ENCODE measurements at regions not wholly inside any gene's neighbourhood (a gene's known extent, or its start where the extent isn't known, plus 50 kb on each side); places are given as distances from the start of the nearest gene placed in this dataset.

- no peaks in the 10 kb centered on the region for H3K9me3 ChIP-seq (replicated peaks; ENCODE audit: control insufficient read depth, insufficient read depth, low read length)
- in situ Hi-C loops (cut with MboI) (no loop called here), intact Hi-C loops (cut with micrococcal nuclease; ENCODE audit: unreplicated experiment) (no loop called here)
- no peaks in the 10 kb centered on the region; a peak in 2 of 4 replicates for H3K27me3 ChIP-seq (replicated peaks in 1 of 2; ENCODE audit: control insufficient read depth in 2 of 2, insufficient read depth in 2 of 2, low read length in 1 of 2)
- TF ChIP-seq CHD1 (IDR thresholded peaks at IDR 0.05; ENCODE audit: low read depth, low read length): no peak
- TF ChIP-seq RCOR1 (conservative IDR thresholded peaks at IDR 0.05; ENCODE audit: low read depth, low read length): no peak
- TF ChIP-seq ZZZ3 (IDR thresholded peaks at IDR 0.05; ENCODE audit: control insufficient read depth, insufficient read length, low read depth): no peak
- TF ChIP-seq POLR2AphosphoS2 (IDR thresholded peaks at IDR 0.05; ENCODE audit: low read depth, low read length): no peak
- TF ChIP-seq ZNF687 (IDR thresholded peaks at IDR 0.05): no peak
- TF ChIP-seq ZBTB33 (IDR thresholded peaks at IDR 0.05): no peak
- no peak for TF ChIP-seq HCFC1 (IDR thresholded peaks at IDR 0.05; ENCODE audit: low read length)
- TF ChIP-seq MEF2A (IDR thresholded peaks at IDR 0.05; ENCODE audit: insufficient read depth, low read depth, low read length): no peak
- TF ChIP-seq RB1 (IDR thresholded peaks at IDR 0.05; ENCODE audit: borderline replicate concordance): no peak
- no peak for TF ChIP-seq SMAD1 (IDR thresholded peaks at IDR 0.05; ENCODE audit: low read depth, partially characterized antibody)
- TF ChIP-seq SMAD5 (IDR thresholded peaks at IDR 0.05; ENCODE audit: low read depth): no peak
- no peak for TF ChIP-seq E2F8 (IDR thresholded peaks at IDR 0.05; ENCODE audit: low read depth, partially characterized antibody)
- TF ChIP-seq NFXL1 (IDR thresholded peaks at IDR 0.05; ENCODE audit: borderline replicate concordance): no peak
- no peak overlapping the region for H3K27ac ChIP-seq (ENCODE audit: control insufficient read depth, insufficient read depth)
- no peaks in the 10 kb centered on the region for H3K79me2 ChIP-seq (ENCODE audit: control insufficient read depth, insufficient read depth, low read length)
- WGBS (ENCODE audit: insufficient coverage, insufficient replicate concordance, low lambda C conversion rate, missing lambda C conversion rate): 0% methylated on average over 2 of the region's 2 CpGs
- no peak for ATAC-seq
- no peak overlapping the region for H2AFZ ChIP-seq (ENCODE audit: control insufficient read depth, low read depth, low read length)
- ChIA-PET SMC1A (ENCODE audit: uncharacterized antibody, unreplicated experiment) (no interaction called here), POLR2A (no interaction called here), CTCF (no interaction called here), RAD21 (ENCODE audit: unreplicated experiment) (no interaction called here)
- no peak overlapping the region for H3K4me2 ChIP-seq (ENCODE audit: control insufficient read depth, insufficient read depth)
- BruUV-seq (replicated peaks): no TSS peak
- no peak for DNase-seq (ENCODE audit: low read depth, low spot score)
- no peak overlapping the region for H3K4me3 ChIP-seq
- no peaks in the 10 kb centered on the region for H4K20me1 ChIP-seq (ENCODE audit: control insufficient read depth, insufficient read depth)
- no peak overlapping the region for H3K9ac ChIP-seq (ENCODE audit: control insufficient read depth, insufficient read depth, low read length)
- no peaks in the 10 kb centered on the region for H3K4me1 ChIP-seq (ENCODE audit: control insufficient read depth, insufficient read depth, low read length)
- FAIRE-seq: no peak
- no peaks in the 10 kb centered on the region for H3K36me3 ChIP-seq (ENCODE audit: control insufficient read depth in 2 of 2, insufficient read depth in 2 of 2, low read length in 1 of 2)
Measured at GRCh38 chr18:45326505-45326904, 288.8 kb upstream of the SLC14A2 start.

Data from GM12878 (cell line).